ENCODE measurements at regions not wholly inside any gene's neighbourhood (a gene's known extent, or its start where the extent isn't known, plus 50 kb on each side); places are given as distances from the start of the nearest gene placed in this dataset.
"Not testable (repeated sequence)": the region's sequence is repeated elsewhere in the genome, so short reads cannot be mapped to it uniquely, and the experiment has no call there.

DNA sequence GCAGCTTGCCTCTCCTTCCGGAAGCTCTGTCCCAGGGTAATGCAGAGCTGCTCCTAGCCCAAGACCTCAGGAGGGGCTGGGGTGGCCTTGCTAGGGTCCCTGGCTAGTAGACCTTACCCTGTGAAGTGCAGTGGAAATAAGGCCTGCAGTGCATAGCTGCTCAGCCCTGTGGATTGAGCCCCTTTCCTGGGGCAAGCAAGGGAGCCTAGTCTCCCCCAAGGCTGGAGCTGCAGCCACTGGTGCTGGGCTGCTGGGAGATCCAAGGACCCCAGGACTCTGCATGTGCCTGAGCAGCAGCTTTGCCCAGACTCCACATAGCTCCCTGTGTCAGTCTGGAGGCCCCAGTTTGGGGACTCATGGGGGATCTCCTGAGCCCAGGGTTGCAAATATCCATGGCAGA is 57.9 kb downstream of the FANCF start:
- DNase-seq (ENCODE audit: low spot score), result no peak

DNA sequence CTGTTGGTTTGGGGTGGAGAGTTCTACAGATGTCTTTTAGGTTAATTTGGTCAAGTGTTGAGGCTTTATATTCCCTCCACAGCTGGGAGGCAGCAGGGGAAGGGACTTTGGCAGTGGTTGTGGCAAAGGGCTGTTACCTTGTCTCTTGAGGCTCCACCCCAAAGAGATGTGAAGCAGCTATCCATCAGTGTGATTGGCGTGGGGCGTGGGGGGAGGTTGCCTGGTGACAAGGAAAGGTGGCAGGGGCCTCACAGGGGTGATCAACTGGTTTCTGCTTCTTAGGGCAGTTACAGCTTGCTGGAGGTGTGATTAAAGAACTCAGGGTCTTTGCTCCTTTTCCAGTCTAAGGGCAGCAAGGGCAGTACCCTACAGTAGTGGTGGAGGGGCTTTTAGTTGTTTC is 59.3 kb downstream of the FANCF start:
- no peak for DNase-seq (ENCODE audit: low spot score)

DNA sequence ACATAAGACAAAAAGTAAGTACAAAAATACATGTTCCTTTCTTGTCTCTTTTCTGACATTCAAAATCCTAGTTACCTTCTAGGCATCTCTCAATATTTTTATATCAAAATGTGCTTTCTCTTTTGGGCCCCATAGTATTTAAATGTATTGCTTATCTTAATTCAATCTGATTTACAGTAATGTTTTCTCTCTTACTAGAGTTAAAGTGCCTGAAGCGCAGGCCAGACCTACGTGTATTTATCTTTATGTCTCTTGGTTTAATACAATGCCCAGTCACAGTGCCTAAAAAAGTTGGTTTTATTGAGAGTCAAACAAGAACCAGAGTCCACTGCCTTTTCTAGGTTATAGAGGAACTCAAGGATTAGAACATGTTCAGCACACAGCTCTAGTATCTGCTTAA is 64.3 kb downstream of the FANCF start:
- no peak for DNase-seq (ENCODE audit: low spot score)

DNA sequence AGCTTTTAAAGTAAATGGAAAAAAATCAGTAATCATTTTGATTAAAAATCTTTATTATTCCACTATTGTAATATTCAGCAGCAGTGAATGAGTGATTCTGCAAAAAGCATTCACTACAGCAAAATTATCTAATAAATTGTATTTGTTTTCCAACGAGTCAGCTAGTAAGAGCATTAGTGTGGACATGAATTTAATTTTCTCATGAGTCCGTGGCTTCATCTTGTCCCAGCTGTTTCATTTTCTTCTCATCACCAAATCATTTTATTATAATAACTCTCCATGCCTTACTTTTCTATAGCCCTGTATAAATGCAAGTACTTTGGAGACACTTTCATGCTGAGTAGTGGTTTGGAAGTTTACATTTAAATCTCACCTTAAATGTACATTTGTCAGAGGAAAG is 66.2 kb downstream of the FANCF start:
- DNase-seq (ENCODE audit: low spot score), result no peak

DNA sequence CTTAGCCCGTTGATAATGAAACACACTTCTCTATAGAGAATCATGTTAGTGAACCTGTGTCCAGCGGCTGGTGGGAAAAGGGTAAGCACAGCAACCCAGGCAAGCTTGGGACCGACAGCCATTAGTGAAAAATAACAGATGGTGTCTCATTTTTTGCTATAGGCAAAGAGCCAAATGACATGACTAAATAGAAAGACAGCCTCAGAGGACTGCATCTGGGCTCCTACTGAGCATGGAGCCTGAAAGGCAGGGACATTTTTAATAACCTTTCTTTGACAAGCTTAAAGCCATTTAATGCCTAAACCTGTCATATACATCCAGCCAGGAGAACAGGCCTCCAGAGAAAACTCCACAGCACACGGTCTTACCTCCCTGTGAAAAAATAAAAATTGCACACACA is 67.0 kb downstream of the FANCF start:
- no peak for DNase-seq (ENCODE audit: low spot score)

DNA sequence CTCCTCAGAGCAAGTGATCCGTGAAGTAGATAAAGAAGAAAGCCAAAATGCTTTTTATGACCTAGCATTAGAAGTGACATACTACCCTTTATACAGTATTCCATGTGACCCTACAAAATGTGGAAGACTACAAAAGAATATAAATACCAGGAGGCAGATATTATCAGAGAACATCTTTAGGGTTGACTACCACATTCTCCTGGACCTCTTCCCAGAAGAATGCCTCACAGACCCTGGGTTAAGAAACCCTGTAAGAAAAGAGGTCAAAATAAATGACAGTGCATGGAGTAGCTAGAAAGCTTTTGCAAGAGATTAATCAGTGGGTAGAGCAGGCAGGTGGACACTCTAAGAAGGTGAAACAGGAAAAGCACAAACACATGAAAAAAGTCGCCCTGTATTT is 69.2 kb downstream of the FANCF start:
- no peak for DNase-seq (ENCODE audit: low spot score)

DNA sequence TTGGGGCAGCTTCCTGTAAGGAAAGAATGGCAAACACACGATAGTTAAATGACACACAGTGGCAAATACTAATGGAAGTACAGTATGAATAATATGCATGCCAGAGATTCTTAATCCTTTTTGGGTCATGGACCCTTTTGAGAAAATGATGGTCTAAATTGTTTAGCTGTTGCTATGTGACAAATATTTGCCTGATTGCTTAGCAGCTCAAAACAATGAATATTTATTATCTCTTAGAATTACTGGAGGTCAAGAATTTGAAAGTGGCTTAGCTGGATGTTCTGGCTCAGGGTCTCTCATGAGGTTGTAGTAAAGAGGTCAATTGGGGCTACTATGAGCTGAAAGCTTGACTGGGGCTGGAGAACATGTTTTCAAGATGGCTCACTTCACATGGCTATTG is 69.7 kb downstream of the FANCF start:
- DNase-seq (ENCODE audit: low spot score), result no peak

DNA sequence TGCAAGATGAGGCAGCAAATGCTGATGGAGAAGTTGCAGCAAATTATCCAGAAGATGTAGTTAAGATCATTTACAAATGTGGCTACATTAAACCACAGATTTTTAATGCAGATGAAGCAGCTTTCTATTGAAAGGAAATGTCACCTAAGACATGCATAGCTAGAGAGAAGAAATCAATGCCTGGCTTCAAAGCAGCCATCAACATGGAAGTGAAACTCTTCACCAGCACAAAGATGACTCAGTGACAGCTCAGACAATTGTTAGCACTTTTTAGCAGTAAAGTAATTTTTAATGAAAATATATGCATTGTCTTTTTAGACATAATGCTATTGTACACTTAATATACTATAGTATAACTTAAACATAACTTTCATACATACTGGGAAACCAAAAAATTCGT is 71.4 kb downstream of the FANCF start:
- no peak for DNase-seq (ENCODE audit: low spot score)

DNA sequence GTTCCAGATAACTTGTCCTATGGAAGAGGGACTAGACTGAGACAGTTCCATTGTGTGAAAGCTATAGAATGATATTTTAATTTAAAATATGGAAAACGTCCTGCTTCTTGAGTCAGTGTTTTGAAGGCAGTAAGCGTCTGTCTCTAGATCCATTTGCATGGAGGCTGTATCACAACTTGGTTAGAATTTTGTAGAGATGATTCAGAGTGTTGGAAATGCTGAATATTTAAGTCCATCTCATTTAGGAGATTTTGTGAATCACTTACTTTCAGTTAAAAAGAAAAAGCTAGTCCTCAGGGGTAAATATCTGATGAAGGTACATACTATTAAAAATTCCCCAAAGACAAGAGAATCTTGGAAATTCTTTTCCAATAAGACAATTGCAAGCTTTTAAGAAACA is 72.7 kb downstream of the FANCF start:
- no peak for DNase-seq (ENCODE audit: low spot score)

DNA sequence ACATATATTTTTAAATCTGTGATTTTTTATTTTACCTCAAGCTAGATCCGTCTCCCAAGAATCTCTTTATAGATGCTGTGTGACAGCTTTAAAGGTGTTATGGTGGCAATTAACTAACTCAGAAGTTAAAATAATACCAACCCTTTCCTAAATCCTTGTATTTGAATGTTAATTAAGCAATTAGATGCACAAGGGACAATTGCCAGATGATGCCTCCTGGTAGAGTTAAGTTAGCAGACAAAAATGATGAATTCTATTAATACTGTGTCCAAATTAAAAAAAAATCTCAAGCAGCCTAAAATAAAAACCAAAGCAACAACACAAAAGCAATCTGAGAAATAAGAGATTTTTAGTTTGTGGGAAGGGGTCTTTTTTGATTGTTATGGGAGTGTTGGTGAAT is 78.9 kb downstream of the FANCF start:
- DNase-seq (ENCODE audit: low spot score), result no peak

DNA sequence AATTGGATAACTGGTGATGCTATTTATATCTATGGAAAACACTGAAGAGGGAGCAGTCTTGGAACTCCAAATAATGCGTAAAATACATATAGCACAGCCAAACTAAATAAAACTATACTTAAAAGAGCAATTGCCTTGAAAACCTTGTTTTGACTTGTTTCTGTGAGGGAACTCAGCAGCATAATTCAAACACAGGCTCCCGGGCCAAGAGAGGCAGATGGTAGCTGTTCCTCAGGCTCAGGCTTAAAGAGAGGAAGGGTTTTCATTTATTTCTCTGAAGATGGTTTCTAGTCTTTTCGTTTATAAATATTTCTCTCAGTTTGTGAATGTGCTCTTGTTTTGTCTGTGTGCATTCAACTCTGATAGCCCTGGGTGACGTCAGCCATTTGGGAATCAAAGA is 82.4 kb downstream of the FANCF start:
- DNase-seq (ENCODE audit: low spot score), result no peak

DNA sequence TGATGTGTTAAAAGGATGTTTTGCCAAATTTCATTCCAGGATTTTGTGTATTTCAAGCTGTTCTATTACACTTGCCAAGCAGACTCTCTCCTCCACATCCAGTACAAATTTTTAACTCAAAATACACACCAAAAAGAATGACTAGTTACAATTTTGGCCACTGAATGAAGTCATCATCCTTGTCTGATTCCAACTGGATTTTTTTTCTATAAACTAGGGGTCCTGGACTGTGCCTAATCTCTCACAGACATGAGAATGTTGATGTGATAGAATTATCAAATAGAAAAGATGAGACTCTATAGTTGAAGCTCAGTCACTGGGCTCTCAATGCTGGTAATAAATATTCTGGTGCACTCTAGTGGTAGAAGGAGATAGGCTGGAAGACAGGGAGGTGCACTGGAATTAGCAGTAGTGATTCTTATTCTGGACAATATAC is 85.8 kb downstream of the FANCF start:
- DNase-seq (ENCODE audit: low spot score), result peak; percentile 56

DNA sequence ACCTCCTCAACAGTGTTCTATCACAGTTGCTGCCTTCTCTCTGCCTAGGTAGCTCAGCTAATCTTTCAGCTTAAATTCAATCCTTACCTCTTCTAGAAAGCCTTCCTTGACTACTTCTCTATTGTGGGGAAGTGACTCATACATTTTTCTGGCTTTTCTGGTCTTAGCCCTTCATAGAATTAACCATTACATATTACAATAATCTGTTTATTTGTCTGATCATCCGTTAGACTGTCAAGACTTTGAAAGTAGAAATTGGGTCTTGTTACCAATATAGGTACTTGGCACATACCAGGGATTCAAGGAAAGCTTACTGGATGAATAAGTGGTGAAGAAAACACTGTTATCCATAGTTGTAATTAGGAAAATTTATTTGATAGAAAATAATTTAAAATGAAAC is 89.6 kb downstream of the FANCF start:
- DNase-seq (ENCODE audit: low spot score), result no peak

DNA sequence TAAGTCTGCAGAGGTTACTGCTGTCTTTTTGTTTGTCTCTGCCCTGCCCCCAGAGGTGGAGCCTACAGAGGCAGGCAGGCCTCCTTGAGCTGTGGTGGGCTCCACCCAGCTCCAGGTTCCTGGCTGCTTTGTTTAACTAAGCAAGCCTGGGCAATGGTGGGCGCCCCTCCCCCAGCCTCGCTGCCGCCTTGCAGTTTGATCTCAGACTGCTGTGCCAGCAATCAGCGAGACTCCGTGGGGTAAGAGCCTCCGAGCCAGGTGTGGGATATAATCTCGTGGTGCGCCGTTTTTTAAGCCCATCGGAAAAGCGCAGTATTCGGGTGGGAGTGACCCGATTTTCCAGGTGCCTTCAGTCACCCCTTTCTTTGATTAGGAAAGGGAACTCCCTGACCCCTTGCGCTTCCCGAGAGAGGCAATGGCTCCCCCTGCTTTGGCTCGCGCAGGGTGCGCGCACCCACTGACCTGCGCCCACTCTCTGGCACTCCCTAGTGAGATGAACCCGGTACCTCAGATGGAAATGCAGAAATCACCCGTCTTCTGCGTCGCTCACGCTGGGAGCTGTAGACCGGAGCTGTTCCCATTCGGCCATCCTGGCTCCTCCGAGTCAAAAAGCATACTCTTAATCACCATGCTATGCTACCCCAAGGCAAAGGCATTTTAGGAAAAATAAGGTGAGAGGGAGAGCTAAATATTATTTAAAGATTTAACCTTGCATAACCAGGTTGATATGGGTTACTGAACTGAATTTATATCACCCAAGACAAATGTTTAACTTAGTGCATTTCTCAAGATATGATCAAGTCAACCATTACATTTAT is 96.8 kb downstream of the FANCF start:
- DNase-seq (ENCODE audit: low spot score), result not testable (repeated sequence)

DNA sequence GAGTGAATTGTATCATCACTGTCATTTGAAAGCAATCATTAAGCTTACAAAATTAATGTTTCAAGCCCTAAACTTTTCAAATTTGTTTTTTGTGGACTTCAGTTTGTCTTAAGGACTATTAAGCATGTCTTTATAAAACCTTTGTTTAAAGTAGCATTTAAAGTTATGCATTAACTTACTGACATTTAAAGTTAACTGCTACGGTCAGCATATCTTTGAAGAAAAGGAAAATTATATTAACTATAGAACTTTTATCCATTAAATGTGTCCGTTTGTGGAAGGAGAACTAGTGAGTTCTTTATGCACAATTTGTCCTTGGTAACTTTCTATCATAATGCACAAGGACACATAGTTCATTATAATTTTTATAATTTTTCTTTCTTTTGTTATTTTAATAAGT is 103.4 kb downstream of the FANCF start:
- DNase-seq (ENCODE audit: low spot score), result no peak

DNA sequence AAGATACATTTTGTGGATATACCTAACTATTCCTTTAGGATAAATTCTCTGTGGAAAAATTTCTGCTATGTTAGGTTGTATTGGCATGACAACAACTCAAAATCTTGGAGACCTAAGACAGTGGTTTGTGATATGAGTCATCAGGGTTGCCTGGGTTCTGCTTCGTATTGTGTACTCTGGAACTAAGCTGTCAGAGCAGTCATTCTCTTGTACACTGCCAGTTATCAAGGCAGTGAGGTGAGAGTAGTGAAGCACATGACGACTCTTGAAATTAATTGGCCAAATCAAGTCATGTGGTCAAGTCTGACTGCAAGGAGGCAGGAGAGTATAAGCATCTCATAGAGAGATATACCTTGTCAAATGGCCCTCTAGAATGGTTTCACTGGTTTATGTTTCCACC is 104.4 kb downstream of the FANCF start:
- peak; percentile 22 for DNase-seq (ENCODE audit: low spot score)

DNA sequence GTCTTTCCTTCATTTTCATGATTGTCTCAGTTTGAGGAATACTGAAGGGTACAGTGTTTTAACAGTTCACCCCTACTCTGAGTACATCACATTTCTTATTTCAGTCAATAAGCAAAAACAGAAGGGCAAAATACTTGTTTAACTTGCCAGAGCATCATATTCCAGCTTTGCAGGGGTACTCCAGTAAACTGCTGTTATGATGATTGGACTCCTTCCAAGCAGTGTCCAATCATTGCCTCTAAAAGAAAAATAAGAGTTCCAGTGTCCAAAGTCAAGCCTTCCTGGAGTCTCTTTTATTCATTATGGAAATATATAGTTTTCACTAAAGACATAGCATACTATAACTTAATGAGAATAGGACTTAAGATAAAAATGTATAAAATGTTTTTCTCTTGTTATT is 105.1 kb downstream of the FANCF start:
- no peak for DNase-seq (ENCODE audit: low spot score)

DNA sequence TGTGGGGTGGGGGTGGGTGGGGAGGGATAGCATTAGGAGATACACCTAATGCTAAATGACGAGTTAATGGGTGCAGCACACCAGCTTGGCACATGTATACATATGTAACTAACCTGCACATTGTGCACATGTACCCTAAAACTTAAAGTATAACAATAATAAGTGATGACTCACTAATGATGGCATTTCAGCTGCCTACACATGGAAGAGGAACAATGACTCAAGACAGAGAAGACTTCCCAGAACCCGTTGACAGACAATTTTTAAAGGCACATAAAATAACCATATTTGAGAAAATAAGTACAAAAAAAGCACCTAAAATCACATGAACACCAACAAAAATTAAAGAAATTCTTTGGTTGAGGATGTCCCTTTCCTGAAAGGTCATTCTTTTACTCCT is 107.3 kb downstream of the FANCF start:
- DNase-seq (ENCODE audit: low spot score), result not testable (repeated sequence)

DNA sequence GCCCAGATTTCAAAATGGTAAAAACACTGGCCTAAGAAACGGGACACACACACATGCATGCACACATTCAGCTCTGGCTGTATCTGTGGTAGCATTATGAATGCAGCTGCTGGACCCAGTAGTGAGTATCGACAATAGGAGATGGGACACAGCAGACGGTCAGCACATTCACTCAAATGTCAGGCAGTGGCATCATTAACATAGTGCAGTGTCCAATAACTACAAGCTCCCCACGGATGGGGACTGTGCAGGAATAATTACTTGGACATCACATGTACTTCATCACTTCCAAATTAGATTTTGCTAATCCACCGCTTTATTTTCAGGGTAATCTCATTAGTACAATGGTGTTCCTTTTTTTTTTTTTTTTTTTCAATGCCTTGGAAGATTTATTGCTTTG is 109.5 kb downstream of the FANCF start:
- DNase-seq (ENCODE audit: low spot score), result no peak

DNA sequence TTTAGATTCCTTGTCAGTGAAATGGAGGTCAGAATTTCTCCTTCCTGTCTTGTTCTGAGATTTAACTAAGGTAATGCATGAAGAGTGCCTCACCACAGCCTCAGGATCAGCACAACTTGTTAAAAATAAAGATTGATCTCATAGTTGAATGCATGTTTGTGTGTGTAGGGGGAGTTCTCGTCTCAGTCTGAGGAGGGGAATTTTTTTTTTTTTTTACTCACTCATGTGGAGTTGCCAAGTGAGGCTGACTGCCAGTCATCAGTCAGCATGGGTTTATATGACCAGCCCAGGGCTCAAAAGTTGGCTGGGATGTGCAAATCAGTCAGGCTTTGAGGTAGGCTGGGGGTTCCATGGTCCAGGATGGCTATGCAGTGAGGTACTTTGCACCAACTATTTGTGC is 113.2 kb downstream of the FANCF start:
- DNase-seq (ENCODE audit: low spot score), result no peak

DNA sequence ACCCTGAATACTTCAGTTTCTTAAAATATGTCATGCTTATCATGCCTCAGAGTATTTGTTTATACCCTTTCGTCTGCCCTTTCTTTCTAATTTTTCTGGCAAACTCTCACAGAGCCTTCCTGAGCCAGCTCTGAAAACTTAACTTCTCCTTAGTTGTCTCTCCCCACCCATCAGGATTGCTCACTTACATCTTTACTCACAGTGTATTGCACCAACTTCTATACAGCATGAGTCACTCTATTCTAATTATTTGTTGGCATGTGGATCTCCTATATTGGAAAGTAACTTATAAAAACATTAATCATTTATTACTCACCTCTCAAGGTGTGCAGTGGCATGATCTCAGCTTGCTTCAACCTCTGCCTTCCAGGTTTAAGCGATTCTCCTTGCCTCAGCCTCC is 114.9 kb downstream of the FANCF start:
- DNase-seq (ENCODE audit: low spot score), result peak; percentile 19

DNA sequence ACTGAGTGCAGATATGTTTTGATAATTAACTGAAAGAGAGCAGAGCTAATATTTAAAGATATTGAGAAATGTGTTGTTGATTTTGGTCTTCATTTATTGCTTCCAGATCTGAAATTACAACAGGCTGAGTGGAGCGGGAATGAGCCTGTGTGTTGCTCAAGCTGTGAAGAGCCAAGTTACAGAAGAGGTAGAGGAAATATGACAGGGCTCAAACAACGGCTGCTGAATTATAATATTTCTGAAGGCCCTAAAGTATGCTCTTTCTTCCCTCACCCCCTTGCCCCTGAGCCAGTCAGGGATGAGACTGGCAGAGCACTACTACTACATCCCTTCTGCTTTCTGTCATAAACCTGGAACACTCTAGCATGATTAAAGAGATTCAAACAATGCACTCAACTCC is 115.6 kb downstream of the FANCF start:
- DNase-seq (ENCODE audit: low spot score), result no peak

DNA sequence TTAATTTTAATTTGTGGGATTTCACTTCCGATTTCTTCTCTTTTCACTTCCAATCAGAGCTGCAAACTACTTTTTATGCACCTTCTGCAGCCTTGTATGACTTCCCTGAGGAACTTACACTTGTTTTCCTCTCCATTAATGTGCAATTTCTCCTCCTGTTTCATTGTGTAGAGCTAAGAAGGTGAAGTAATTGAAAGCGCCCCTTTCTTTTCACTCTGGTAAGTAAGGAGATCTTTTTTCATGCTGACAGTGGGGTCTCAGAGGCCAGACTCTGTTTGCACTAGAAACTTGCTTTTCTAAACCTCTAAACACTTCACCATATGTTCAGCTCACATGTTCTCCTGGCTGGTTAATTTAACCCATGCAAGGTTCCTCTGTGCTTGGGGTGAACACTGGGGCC is 117.0 kb downstream of the FANCF start:
- no peak for DNase-seq (ENCODE audit: low spot score)

DNA sequence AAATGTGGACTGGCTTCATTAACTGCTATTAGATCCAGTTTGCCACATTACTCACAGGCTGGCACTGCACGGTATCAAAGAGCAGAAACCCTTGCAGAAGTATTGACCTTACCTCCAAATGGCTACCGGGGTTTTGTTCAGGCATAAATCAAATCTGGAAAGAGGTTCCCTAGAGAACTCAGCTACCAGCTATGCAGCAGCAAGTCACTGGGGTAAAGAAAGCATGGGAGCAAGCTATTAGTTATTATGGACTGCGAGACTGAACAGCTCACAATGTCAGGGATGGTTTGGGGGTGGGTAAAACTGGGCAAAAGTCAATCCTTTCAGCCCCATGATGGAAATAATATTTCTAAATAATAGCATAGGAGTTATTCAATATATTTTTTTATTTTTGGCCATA is 128.1 kb downstream of the FANCF start:
- no peak for DNase-seq (ENCODE audit: low spot score)
